ENCODE measurements at regions not wholly inside any gene's neighbourhood (a gene's known extent, or its start where the extent isn't known, plus 50 kb on each side); places are given as distances from the start of the nearest gene placed in this dataset.

GRCh38 chr21:19340303-19340702, 936.7 kb upstream of the TMPRSS15 start:
- in situ Hi-C loops (cut with MboI; ENCODE audit: low sequenced_read_pairs in 4 of 4) (no loop called here), intact Hi-C loops (cut with DNase I; ENCODE audit: low total_unique reads) (no loop called here)
- no peak overlapping the region for H3K4me3 ChIP-seq
- no peaks in the 10 kb centered on the region for H3K36me3 ChIP-seq
- H3K4me1 ChIP-seq: no peaks in the 10 kb centered on the region
- no peaks in the 10 kb centered on the region for H3K9me3 ChIP-seq
- no peak for TF ChIP-seq POLR2A (IDR thresholded peaks at IDR 0.05)
- TF ChIP-seq, protein P1, sequence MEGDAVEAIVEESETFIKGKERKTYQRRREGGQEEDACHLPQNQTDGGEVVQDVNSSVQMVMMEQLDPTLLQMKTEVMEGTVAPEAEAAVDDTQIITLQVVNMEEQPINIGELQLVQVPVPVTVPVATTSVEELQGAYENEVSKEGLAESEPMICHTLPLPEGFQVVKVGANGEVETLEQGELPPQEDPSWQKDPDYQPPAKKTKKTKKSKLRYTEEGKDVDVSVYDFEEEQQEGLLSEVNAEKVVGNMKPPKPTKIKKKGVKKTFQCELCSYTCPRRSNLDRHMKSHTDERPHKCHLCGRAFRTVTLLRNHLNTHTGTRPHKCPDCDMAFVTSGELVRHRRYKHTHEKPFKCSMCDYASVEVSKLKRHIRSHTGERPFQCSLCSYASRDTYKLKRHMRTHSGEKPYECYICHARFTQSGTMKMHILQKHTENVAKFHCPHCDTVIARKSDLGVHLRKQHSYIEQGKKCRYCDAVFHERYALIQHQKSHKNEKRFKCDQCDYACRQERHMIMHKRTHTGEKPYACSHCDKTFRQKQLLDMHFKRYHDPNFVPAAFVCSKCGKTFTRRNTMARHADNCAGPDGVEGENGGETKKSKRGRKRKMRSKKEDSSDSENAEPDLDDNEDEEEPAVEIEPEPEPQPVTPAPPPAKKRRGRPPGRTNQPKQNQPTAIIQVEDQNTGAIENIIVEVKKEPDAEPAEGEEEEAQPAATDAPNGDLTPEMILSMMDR (IDR thresholded peaks at IDR 0.05 in 4 of 5, conservative IDR thresholded peaks at IDR 0.05 in 1 of 5): no peak
- ATAC-seq (no peak), DNase-seq (no peak)
- H3K27me3 ChIP-seq: no peaks in the 10 kb centered on the region
- no peak overlapping the region for H3K27ac ChIP-seq

GRCh38 chr21:19340954-19341353, 937.4 kb upstream of the TMPRSS15 start:
- TF ChIP-seq, protein P1 (IDR thresholded peaks at IDR 0.05 in 4 of 5, conservative IDR thresholded peaks at IDR 0.05 in 1 of 5): no peak
- TF ChIP-seq POLR2A (IDR thresholded peaks at IDR 0.05): no peak
- Histone ChIP-seq H3K36me3 (no peaks in the 10 kb centered on the region), H3K9me3 (no peaks in the 10 kb centered on the region), H3K27ac (no peak overlapping the region), H3K4me1 (no peaks in the 10 kb centered on the region), H3K27me3 (no peaks in the 10 kb centered on the region), H3K4me3 (no peak overlapping the region)
- ATAC-seq (no peak), DNase-seq (no peak)
- in situ Hi-C loops (cut with MboI; ENCODE audit: low sequenced_read_pairs in 4 of 4): no loop called here
- intact Hi-C loops (cut with DNase I; ENCODE audit: low total_unique reads): no loop called here

DNA sequence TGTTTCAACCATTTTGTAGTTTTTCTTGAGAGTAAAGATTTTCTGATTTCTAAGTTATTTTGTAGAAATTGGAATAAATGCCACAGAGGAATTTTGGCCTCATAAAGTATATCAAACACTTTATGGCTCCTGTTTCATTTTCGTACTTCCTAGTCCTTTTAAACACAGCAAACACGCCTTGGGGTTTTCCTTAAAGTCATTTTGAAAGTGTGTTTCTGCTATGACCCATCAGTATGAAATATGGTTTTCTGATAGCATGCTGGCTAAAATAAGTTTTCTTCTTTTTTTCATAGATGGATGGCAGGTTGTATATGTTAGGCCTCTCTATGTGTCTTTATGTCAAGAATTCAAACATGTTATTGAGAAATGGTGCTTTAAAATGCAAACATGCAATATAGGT, 940.1 kb upstream of the TMPRSS15 start:
- no peaks in the 10 kb centered on the region for H3K4me1 ChIP-seq
- intact Hi-C loops (cut with DNase I; ENCODE audit: low total_unique reads) (no loop called here), in situ Hi-C loops (cut with MboI; ENCODE audit: low sequenced_read_pairs in 4 of 4) (no loop called here)
- H3K4me3 ChIP-seq: no peak overlapping the region
- H3K27me3 ChIP-seq: no peaks in the 10 kb centered on the region
- H3K27ac ChIP-seq: no peak overlapping the region
- TF ChIP-seq POLR2A (IDR thresholded peaks at IDR 0.05): no peak
- TF ChIP-seq, protein P1 (IDR thresholded peaks at IDR 0.05 in 4 of 5, conservative IDR thresholded peaks at IDR 0.05 in 1 of 5): no peak
- H3K36me3 ChIP-seq: no peaks in the 10 kb centered on the region
- ATAC-seq: no peak
- no peaks in the 10 kb centered on the region for H3K9me3 ChIP-seq
- no peak for DNase-seq

- DNase-seq (no peak), ATAC-seq (no peak)
- Histone ChIP-seq H3K4me3 (no peak overlapping the region), H3K27ac (no peak overlapping the region), H3K9me3 (no peaks in the 10 kb centered on the region), H3K36me3 (no peaks in the 10 kb centered on the region), H3K4me1 (no peaks in the 10 kb centered on the region), H3K27me3 (no peaks in the 10 kb centered on the region)
- no peak for TF ChIP-seq POLR2A (IDR thresholded peaks at IDR 0.05)
- TF ChIP-seq, protein P1 (IDR thresholded peaks at IDR 0.05 in 4 of 5, conservative IDR thresholded peaks at IDR 0.05 in 1 of 5): no peak
- intact Hi-C loops (cut with DNase I; ENCODE audit: low total_unique reads) (no loop called here), in situ Hi-C loops (cut with MboI; ENCODE audit: low sequenced_read_pairs in 4 of 4) (no loop called here)
These were observed 946.7 kb upstream of the TMPRSS15 start for GRCh38 chr21:19350286-19350685.

DNA sequence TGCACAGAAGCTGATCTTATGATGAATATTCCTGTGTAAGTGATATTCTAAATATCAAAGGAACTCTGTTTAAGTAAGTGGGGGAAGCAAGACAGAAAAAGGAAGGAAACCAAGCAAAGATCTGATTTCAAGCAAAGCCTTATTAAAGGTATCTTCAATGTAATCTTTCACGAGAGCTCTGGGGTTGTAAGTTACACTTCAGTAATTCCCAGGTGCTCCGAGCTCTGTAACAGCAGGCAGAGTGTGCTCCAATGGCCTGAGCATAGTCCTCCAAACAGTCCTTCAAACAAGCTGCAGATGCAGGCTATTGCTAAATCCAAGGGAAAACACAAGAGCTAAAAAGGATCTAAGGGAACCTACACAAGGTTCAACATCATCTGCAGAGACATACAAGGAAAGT, 949.7 kb upstream of the TMPRSS15 start:
- no peak overlapping the region for H3K27ac ChIP-seq
- H3K4me3 ChIP-seq: no peak overlapping the region
- TF ChIP-seq, protein P1 (IDR thresholded peaks at IDR 0.05 in 4 of 5, conservative IDR thresholded peaks at IDR 0.05 in 1 of 5): no peak
- H3K4me1 ChIP-seq: no peaks in the 10 kb centered on the region
- no peaks in the 10 kb centered on the region for H3K36me3 ChIP-seq
- no peaks in the 10 kb centered on the region for H3K27me3 ChIP-seq
- ATAC-seq (no peak), DNase-seq (no peak)
- intact Hi-C loops (cut with DNase I; ENCODE audit: low total_unique reads): no loop called here
- H3K9me3 ChIP-seq: no peaks in the 10 kb centered on the region
- in situ Hi-C loops (cut with MboI; ENCODE audit: low sequenced_read_pairs in 4 of 4): no loop called here

All from gastrocnemius medialis (tissue), 4 donors.